Stomach (tissue), 4 donors: ENCODE measurements at regions not wholly inside any gene's neighbourhood (a gene's known extent, or its start where the extent isn't known, plus 50 kb on each side); places are given as distances from the start of the nearest gene placed in this dataset.

Experiments used
- EP300 ChIP-seq: sonication (generic); formaldehyde crosslinking; IDR thresholded peaks from one replicate; pipeline ENCODE4 v1.6.1; 2017; ENCODE audit warnings: antibody characterized with exemption
- TF ChIP-seq, protein P1 (sequence below), 7 experiments: fragments of 450-650 bp in 4 of 7; fragments of 200-600 bp in 3 of 7; sonication (generic) in 3 of 7; IDR thresholded peaks; one replicate each; pipeline ENCODE4 v1.5.1; 2016 to 2019; ENCODE audit warnings: antibody characterized with exemption in 7 of 7, control low read depth in 2 of 7, mild to moderate bottlenecking in 1 of 7

- no peak for TF ChIP-seq EP300
- TF ChIP-seq, protein P1, sequence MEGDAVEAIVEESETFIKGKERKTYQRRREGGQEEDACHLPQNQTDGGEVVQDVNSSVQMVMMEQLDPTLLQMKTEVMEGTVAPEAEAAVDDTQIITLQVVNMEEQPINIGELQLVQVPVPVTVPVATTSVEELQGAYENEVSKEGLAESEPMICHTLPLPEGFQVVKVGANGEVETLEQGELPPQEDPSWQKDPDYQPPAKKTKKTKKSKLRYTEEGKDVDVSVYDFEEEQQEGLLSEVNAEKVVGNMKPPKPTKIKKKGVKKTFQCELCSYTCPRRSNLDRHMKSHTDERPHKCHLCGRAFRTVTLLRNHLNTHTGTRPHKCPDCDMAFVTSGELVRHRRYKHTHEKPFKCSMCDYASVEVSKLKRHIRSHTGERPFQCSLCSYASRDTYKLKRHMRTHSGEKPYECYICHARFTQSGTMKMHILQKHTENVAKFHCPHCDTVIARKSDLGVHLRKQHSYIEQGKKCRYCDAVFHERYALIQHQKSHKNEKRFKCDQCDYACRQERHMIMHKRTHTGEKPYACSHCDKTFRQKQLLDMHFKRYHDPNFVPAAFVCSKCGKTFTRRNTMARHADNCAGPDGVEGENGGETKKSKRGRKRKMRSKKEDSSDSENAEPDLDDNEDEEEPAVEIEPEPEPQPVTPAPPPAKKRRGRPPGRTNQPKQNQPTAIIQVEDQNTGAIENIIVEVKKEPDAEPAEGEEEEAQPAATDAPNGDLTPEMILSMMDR (IDR thresholded peaks at IDR 0.05), result no peak
Observed at GRCh38 chr1:59158321-59158720, 138.6 kb upstream of the FGGY start.
